Prostate gland (tissue), 2 donors: ENCODE measurements at regions not wholly inside any gene's neighbourhood (a gene's known extent, or its start where the extent isn't known, plus 50 kb on each side); places are given as distances from the start of the nearest gene placed in this dataset.

Source experiments
- CTCF ChIP-seq, 4 experiments: fragments of 200-600 bp in 2 of 4; fragments of 450-650 bp in 2 of 4; sonication (generic) in 2 of 4; IDR thresholded peaks; 1 replicate in 3 of 4; 2 replicates in 1 of 4; pipeline ENCODE4 v1.5.1; 2016 to 2019; ENCODE audit warnings: antibody characterized with exemption in 4 of 4, mild to moderate bottlenecking in 2 of 4, moderate library complexity in 2 of 4
- POLR2AphosphoS5 ChIP-seq: sonication (generic); formaldehyde crosslinking; IDR thresholded peaks from one replicate; pipeline ENCODE4 v1.6.1; 2017; ENCODE audit warnings: antibody characterized with exemption

DNA sequence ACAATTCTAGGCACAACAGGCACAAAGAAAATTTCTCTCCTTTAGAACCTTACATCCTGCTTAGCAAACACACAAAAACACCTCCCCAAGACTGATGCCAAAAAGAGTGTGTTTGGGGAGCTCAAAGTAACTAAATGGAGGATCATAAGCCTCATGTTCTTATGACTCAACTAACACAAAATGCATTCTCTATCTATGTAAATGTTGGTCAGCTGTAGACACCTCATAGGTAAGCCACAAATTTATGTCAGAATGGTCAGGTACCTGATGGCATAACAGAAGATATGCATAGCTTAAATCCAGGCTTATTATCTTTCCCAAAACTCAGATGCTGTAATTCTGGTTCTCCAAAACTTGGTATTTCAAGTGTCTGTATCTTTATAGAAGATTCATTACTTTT, 315.1 kb downstream of the C7orf25 start:
- TF ChIP-seq CTCF (IDR thresholded peaks at IDR 0.05) (no peak), POLR2AphosphoS5 (no peak)
